Endothelial cell of umbilical vein (primary cell): ENCODE measurements at regions not wholly inside any gene's neighbourhood (a gene's known extent, or its start where the extent isn't known, plus 50 kb on each side); places are given as distances from the start of the nearest gene placed in this dataset.

ENCODE experiments used
- BruUV-seq: library from RNA; stranded (reverse); fragments of 400-500 nt; replicated peaks from 2 replicates; lab custom pipeline; 2021; lab: Mats Ljungman, UMichigan
- CTCF ChIA-PET: fragments of 300-600, 350-600 bp; sonication (Branson Sonifier 250); formaldehyde crosslinking; loops from one replicate; lab custom pipeline; 2021; ENCODE audit warnings: antibody characterized with exemption, inconsistent platforms; lab: Charles Lee
- POLR2A ChIA-PET: fragments of 300-600, 350-600 bp; sonication (Branson Sonifier 250); formaldehyde crosslinking; loops from one replicate; lab custom pipeline; 2021; ENCODE audit warnings: antibody characterized with exemption, inconsistent platforms; lab: Charles Lee
- DNase-seq: peaks from one replicate; pipeline ENCODE4 v3.0.0-alpha.2; 2011; ENCODE audit warnings: low read depth, low spot score
- FAIRE-seq: peaks from 2 replicates; lab custom pipeline; 2011; peaks lifted over from hg19 to GRCh38; lab: Jason Lieb, UNC
- H2AFZ ChIP-seq: 2 replicates; pipeline ENCODE4 v1.6.0; 2012; ENCODE audit warnings: low read depth, low read length, control low read depth, inconsistent platforms
- H3K27ac ChIP-seq: 2 replicates; pipeline ENCODE4 v1.5.1; 2011; ENCODE audit warnings: low read depth, mild to moderate bottlenecking, control low read depth, low read length, moderate library complexity; ENCODE audit not compliant: insufficient read depth
- H3K27me3 ChIP-seq, 2 experiments: 2 replicates each; pipeline versions ENCODE4 v1.6.0 to v1.6.1; 2011; ENCODE audit warnings: low read length in 2 of 2, mixed read lengths in 1 of 2; ENCODE audit not compliant: control insufficient read depth in 2 of 2, insufficient read depth in 2 of 2
- H3K36me3 ChIP-seq, 2 experiments: 2 replicates in 1 of 2; 3 replicates in 1 of 2; pipeline ENCODE4 v1.5.1; 2011; ENCODE audit warnings: low read length in 2 of 2, mild to moderate bottlenecking in 1 of 2, moderate library complexity in 1 of 2; ENCODE audit not compliant: control insufficient read depth in 2 of 2, insufficient read depth in 2 of 2; ENCODE audit errors: extremely low read depth in 1 of 2
- H3K4me1 ChIP-seq: 3 replicates; pipeline ENCODE4 v1.5.1; 2011; ENCODE audit warnings: mild to moderate bottlenecking, low read length; ENCODE audit not compliant: control insufficient read depth, insufficient read depth; ENCODE audit errors: extremely low read depth
- H3K4me2 ChIP-seq: 2 replicates; pipeline ENCODE4 v1.6.1; 2011; ENCODE audit warnings: low read length, control low read depth, mixed read lengths; ENCODE audit not compliant: insufficient read depth
- H3K4me3 ChIP-seq, 3 experiments: fragments of 200-600 bp in 1 of 3; sonication (generic), shearing (Covaris generic) in 1 of 3; replicated peaks in 1 of 3; 2 replicates each; pipeline ENCODE4 v1.5.1; 2011 to 2016; ENCODE audit warnings: control low read depth in 3 of 3, low read length in 3 of 3, mild to moderate bottlenecking in 2 of 3, inconsistent platforms in 1 of 3, low read depth in 1 of 3, moderate library complexity in 1 of 3; ENCODE audit not compliant: insufficient read depth in 1 of 3
- H3K79me2 ChIP-seq: 2 replicates; pipeline ENCODE4 v1.6.0; 2012; ENCODE audit warnings: low read length, inconsistent platforms; ENCODE audit not compliant: control insufficient read depth, insufficient read depth
- H3K9ac ChIP-seq: replicated peaks from 2 replicates; pipeline ENCODE3; 2011; ENCODE audit warnings: low read length, control low read depth; ENCODE audit not compliant: insufficient read depth; ENCODE audit errors: extremely low read depth
- H3K9me1 ChIP-seq: replicated peaks from 3 replicates; pipeline ENCODE4 v1.6.0; 2011; ENCODE audit warnings: mild to moderate bottlenecking, low read length; ENCODE audit not compliant: control insufficient read depth, insufficient read depth; ENCODE audit errors: extremely low read depth
- H3K9me3 ChIP-seq: replicated peaks from 2 replicates; pipeline ENCODE4 v1.5.1; 2012; ENCODE audit warnings: low read length, inconsistent platforms; ENCODE audit not compliant: control insufficient read depth, insufficient read depth
- H4K20me1 ChIP-seq: replicated peaks from 2 replicates; pipeline ENCODE3; 2011; ENCODE audit warnings: mild to moderate bottlenecking, low read length; ENCODE audit not compliant: control insufficient read depth, insufficient read depth; ENCODE audit errors: extremely low read depth
- EZH2 ChIP-seq: IDR thresholded peaks from 2 replicates; pipeline ENCODE4 v1.6.1; 2012; ENCODE audit warnings: borderline replicate concordance, low read depth, mild to moderate bottlenecking, moderate library complexity, low read length, inconsistent platforms; ENCODE audit not compliant: severe bottlenecking
- FOS ChIP-seq: IDR thresholded peaks from 2 replicates; pipeline ENCODE4 v1.6.1; 2011; ENCODE audit warnings: mild to moderate bottlenecking, low read length, moderate library complexity, borderline replicate concordance; ENCODE audit not compliant: insufficient read depth
- GATA2 ChIP-seq: IDR thresholded peaks from 2 replicates; pipeline ENCODE4 v1.7.0; 2011; ENCODE audit warnings: low read depth, mild to moderate bottlenecking, moderate library complexity, mixed read lengths, low read length; ENCODE audit not compliant: insufficient read length, insufficient read depth
- JUN ChIP-seq: IDR thresholded peaks from 2 replicates; pipeline ENCODE4 v1.6.1; 2011; ENCODE audit warnings: borderline replicate concordance, low read depth; ENCODE audit not compliant: insufficient read length, insufficient read depth
- MYC ChIP-seq: IDR thresholded peaks from one replicate; pipeline ENCODE4 v1.6.1; 2011; ENCODE audit warnings: mild to moderate bottlenecking, low read depth, low read length
- POLR2A ChIP-seq: IDR thresholded peaks from 2 replicates; pipeline ENCODE4 v1.6.1; 2012; ENCODE audit warnings: low read depth, mild to moderate bottlenecking, control low read depth, low read length
- POLR2AphosphoS5 ChIP-seq: IDR thresholded peaks from 2 replicates; pipeline ENCODE4 v1.6.1; 2012; ENCODE audit warnings: low read depth, mild to moderate bottlenecking, control low read depth, low read length, moderate library complexity; ENCODE audit not compliant: insufficient read depth
- dilution Hi-C: fragments of 300-500 bp; cut with MboI; formaldehyde crosslinking; loops from one replicate; pipeline ENCODE4 v1.15.0; 2019; ENCODE audit warnings: low sequenced_read_pairs; ENCODE audit not compliant: extremely low pct_ligation_motif_present
- intact Hi-C: fragments of 100-400 bp; cut with micrococcal nuclease; formaldehyde crosslinking; loops from one replicate; pipeline ENCODE4 v1.10.0; 2022
- TF ChIP-seq, protein P1 (sequence below), 2 donors: IDR thresholded peaks; 1 replicate in 1 of 2; 2 replicates in 1 of 2; pipeline ENCODE4 v1.5.1; 2011; ENCODE audit warnings: low read length in 2 of 2, mild to moderate bottlenecking in 2 of 2, moderate library complexity in 2 of 2, control low read depth in 1 of 2, inconsistent platforms in 1 of 2, low read depth in 1 of 2; ENCODE audit not compliant: insufficient read depth in 1 of 2; ENCODE audit errors: extremely low read depth in 1 of 2
- TF ChIP-seq, protein P2 (sequence below): IDR thresholded peaks from 2 replicates; pipeline ENCODE4 v1.6.1; 2011; ENCODE audit not compliant: insufficient read depth, insufficient read length

GRCh38 chr1:63023637-63024036, 239.7 kb downstream of the ATG4C start:
- dilution Hi-C loops = no loop called here
- Histone ChIP-seq H3K27ac (no peak overlapping the region), H3K27me3 (no peaks in the 10 kb centered on the region), H3K9me1 (no peaks in the 10 kb centered on the region), H3K9ac (no peak overlapping the region), H3K4me2 (no peak overlapping the region), H2AFZ (no peak overlapping the region), H3K36me3 (no peaks in the 10 kb centered on the region), H4K20me1 (no peaks in the 10 kb centered on the region), H3K4me3 (no peak overlapping the region), H3K4me1 (no peaks in the 10 kb centered on the region), H3K9me3 (no peaks in the 10 kb centered on the region), H3K79me2 (no peaks in the 10 kb centered on the region)
- no peak for FAIRE-seq
- intact Hi-C loops = no loop called here
- ChIA-PET CTCF (interaction anchor here (1.4 kb wide), 1 partner anchor 125 kb away, joined by 4 read pairs; no protein-coding TSS in a partner anchor), POLR2A (no interaction called here)
- DNase-seq = no peak
- TF ChIP-seq, protein P1, sequence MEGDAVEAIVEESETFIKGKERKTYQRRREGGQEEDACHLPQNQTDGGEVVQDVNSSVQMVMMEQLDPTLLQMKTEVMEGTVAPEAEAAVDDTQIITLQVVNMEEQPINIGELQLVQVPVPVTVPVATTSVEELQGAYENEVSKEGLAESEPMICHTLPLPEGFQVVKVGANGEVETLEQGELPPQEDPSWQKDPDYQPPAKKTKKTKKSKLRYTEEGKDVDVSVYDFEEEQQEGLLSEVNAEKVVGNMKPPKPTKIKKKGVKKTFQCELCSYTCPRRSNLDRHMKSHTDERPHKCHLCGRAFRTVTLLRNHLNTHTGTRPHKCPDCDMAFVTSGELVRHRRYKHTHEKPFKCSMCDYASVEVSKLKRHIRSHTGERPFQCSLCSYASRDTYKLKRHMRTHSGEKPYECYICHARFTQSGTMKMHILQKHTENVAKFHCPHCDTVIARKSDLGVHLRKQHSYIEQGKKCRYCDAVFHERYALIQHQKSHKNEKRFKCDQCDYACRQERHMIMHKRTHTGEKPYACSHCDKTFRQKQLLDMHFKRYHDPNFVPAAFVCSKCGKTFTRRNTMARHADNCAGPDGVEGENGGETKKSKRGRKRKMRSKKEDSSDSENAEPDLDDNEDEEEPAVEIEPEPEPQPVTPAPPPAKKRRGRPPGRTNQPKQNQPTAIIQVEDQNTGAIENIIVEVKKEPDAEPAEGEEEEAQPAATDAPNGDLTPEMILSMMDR (IDR thresholded peaks at IDR 0.05; ENCODE audit: extremely low read depth in 1 of 2, insufficient read depth in 1 of 2, low read depth in 1 of 2, low read length in 2 of 2) = no peak
- TF ChIP-seq FOS (no peak), EZH2 (no peak), JUN (no peak), MYC (no peak), POLR2A (no peak), GATA2 (no peak), POLR2AphosphoS5 (no peak)
- TF ChIP-seq, protein P2, sequence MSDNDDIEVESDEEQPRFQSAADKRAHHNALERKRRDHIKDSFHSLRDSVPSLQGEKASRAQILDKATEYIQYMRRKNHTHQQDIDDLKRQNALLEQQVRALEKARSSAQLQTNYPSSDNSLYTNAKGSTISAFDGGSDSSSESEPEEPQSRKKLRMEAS = no peak
- BruUV-seq = no TSS peak
